A549 (cell line): ENCODE measurements at regions not wholly inside any gene's neighbourhood (a gene's known extent, or its start where the extent isn't known, plus 50 kb on each side); places are given as distances from the start of the nearest gene placed in this dataset.

Experiments used
- ATAC-seq, 2 experiments: fragments of 200-7000 bp in 1 of 2; fragments of >200 bp in 1 of 2; cut with Nextera tagmentation in 1 of 2; cut with Tn5 transposase in 1 of 2; 3 replicates each; pipeline versions ENCODE4 v1.8.0 to v1.9.1; 2018 to 2020; ENCODE audit warnings: mild to moderate bottlenecking in 1 of 2, moderate library complexity in 1 of 2
- CTCF ChIA-PET: fragments of 300-600 bp; sonication (Branson Sonifier 250); formaldehyde crosslinking; extraction: SDS; loops from one replicate; lab custom pipeline; 2021; ENCODE audit warnings: antibody characterized with exemption, inconsistent platforms; lab: Yijun Ruan, JAX
- POLR2A ChIA-PET: fragments of 350-600 bp; formaldehyde crosslinking; extraction: SDS; loops from one replicate; lab custom pipeline; 2021; ENCODE audit warnings: antibody characterized with exemption, inconsistent platforms; lab: Yijun Ruan, JAX
- DNase-seq, 2 experiments: peaks; one replicate each; pipeline versions ENCODE4 v3.0.0 to v3.0.0-alpha.2; 2011 to 2016; ENCODE audit warnings: low read depth in 1 of 2, low spot score in 1 of 2
- FAIRE-seq: peaks from 2 replicates; lab custom pipeline; 2011; peaks lifted over from hg19 to GRCh38; lab: Jason Lieb, UNC
- H3K27ac ChIP-seq, 2 experiments: fragments of >200 bp; sonication (Bioruptor Twin); formaldehyde crosslinking; 3 replicates each; pipeline ENCODE4 v1.5.1; 2016 to 2017
- H3K4me1 ChIP-seq: fragments of >200 bp; sonication (Bioruptor Twin); formaldehyde crosslinking; 3 replicates; pipeline ENCODE4 v1.6.1; 2016
- H3K4me2 ChIP-seq: fragments of >200 bp; sonication (Bioruptor Twin); formaldehyde crosslinking; 3 replicates; pipeline ENCODE4 v1.6.1; 2016
- H3K4me3 ChIP-seq: fragments of >200 bp; sonication (Bioruptor Twin); formaldehyde crosslinking; 3 replicates; pipeline ENCODE4 v1.5.1; 2016
- H3K9me3 ChIP-seq: fragments of >200 bp; sonication (Bioruptor Twin); formaldehyde crosslinking; 3 replicates; pipeline ENCODE4 v1.6.1; 2016
- BCL3 ChIP-seq: fragments of >200 bp; sonication (Bioruptor Twin); formaldehyde crosslinking; IDR thresholded peaks from 3 replicates; pipeline ENCODE4 v1.6.1; 2016
- BHLHE40 ChIP-seq: IDR thresholded peaks from 2 replicates; pipeline ENCODE4 v1.6.1; 2012; ENCODE audit warnings: low read depth, low read length, inconsistent platforms
- CEBPB ChIP-seq, 2 experiments: fragments of >200 bp in 1 of 2; sonication (Bioruptor Twin) in 1 of 2; formaldehyde crosslinking in 1 of 2; IDR thresholded peaks; 2 replicates each; pipeline ENCODE4 v1.6.1; 2012 to 2016
- CHD2 ChIP-seq: fragments of 150-350 bp; IDR thresholded peaks from 2 replicates; pipeline ENCODE4 v1.6.1; 2014; ENCODE audit warnings: low read length; ENCODE audit not compliant: partially characterized antibody
- ELK1 ChIP-seq: fragments of 150-350 bp; IDR thresholded peaks from 2 replicates; pipeline ENCODE4 v1.6.1; 2014; ENCODE audit warnings: low read depth, mild to moderate bottlenecking, low read length
- HES2 ChIP-seq: fragments of >200 bp; sonication (Bioruptor Twin); formaldehyde crosslinking; IDR thresholded peaks from 2 replicates; pipeline ENCODE4 v1.6.1; 2016
- HMGXB4 ChIP-seq: fragments of 250-450 bp; sonication (Bioruptor Pico); IDR thresholded peaks from 2 replicates; pipeline ENCODE4 v1.5.0; 2021; ENCODE audit warnings: mild to moderate bottlenecking, moderate library complexity, borderline replicate concordance
- HOXB13 ChIP-seq: fragments of 250-450 bp; sonication (Bioruptor Pico); IDR thresholded peaks from 2 replicates; pipeline ENCODE4 v1.5.0; 2020; ENCODE audit warnings: low read depth, mild to moderate bottlenecking, moderate library complexity
- NR3C1 ChIP-seq: fragments of >200 bp; sonication (Bioruptor Twin); formaldehyde crosslinking; IDR thresholded peaks from 3 replicates; pipeline ENCODE4 v1.6.1; 2017
- POLR2A ChIP-seq: IDR thresholded peaks from 2 replicates; pipeline ENCODE4 v1.6.1; 2012; ENCODE audit warnings: mild to moderate bottlenecking, low read length
- REST ChIP-seq: fragments of 200-600 bp; sonication (generic); IDR thresholded peaks from 2 replicates; pipeline ENCODE4 v1.6.1; 2016; ENCODE audit warnings: antibody characterized with exemption, mild to moderate bottlenecking, moderate library complexity
- SMC3 ChIP-seq: fragments of >200 bp; sonication (Bioruptor Twin); formaldehyde crosslinking; IDR thresholded peaks from 3 replicates; pipeline ENCODE4 v1.6.1; 2018; ENCODE audit warnings: inconsistent platforms
- TFCP2L1 ChIP-seq: fragments of 250-450 bp; sonication (Bioruptor Pico); IDR thresholded peaks from 2 replicates; pipeline ENCODE4 v1.5.0; 2021; ENCODE audit warnings: mild to moderate bottlenecking
- ZC3H11A ChIP-seq: fragments of 450-650 bp; IDR thresholded peaks from 2 replicates; pipeline ENCODE4 v1.6.1; 2014; ENCODE audit warnings: antibody characterized with exemption, mild to moderate bottlenecking
- ZSCAN20 ChIP-seq: fragments of 250-450 bp; sonication (Bioruptor Pico); IDR thresholded peaks from 2 replicates; pipeline ENCODE4 v1.8.0; 2022; ENCODE audit warnings: mild to moderate bottlenecking, moderate library complexity
- WGBS: methylation state at CpG from one replicate; pipeline ENCODE4 v1.1.6; 2017; ENCODE audit errors: missing lambda C conversion rate; 5-methylcytosine and 5-hydroxymethylcytosine counted together

GRCh38 chr6:140388192-140388802 lies 1013.8 kb upstream of the CITED2 start:
- FAIRE-seq (no peak), ATAC-seq (no peak), DNase-seq (peak in 1 of 2 experiments; percentile 14)
- Histone ChIP-seq H3K4me1 (0 out of 3 replicates have a peak, but pooled peaks cover 3% of the 10 kb centered on the region), H3K27ac (no peak overlapping the region), H3K4me3 (no peak overlapping the region), H3K9me3 (peaks cover 5% of the 10 kb centered on the region; the same call in 2 of the 3 replicates), H3K4me2 (peak overlapping the region; percentile 1; the same call in 1 of the 3 replicates)
- TF ChIP-seq ELK1 (no peak), CHD2 (no peak), BHLHE40 (no peak), SMC3 (no peak), HMGXB4 (CRISPR knock-in tag) (no peak), CEBPB (IDR thresholded peaks at IDR 0.05) (no peak)
- POLR2A ChIA-PET: no interaction called here
- WGBS: 11% methylated on average over 2 of the region's 2 CpGs
- CTCF ChIA-PET: interaction anchor here (0.7 kb wide), 1 partner anchor 75 kb away, joined by 3 read pairs; no protein-coding TSS in a partner anchor

- peaks cover 6% of the 10 kb centered on the region; the same call in 1 of the 3 replicates for H3K4me1 ChIP-seq
- no peak for ATAC-seq
- no peak for FAIRE-seq
- no peak overlapping the region for H3K27ac ChIP-seq
- no peak for TF ChIP-seq ZSCAN20 (CRISPR knock-in tag)
- no peak for TF ChIP-seq TFCP2L1 (CRISPR knock-in tag)
- TF ChIP-seq POLR2A: no peak
- TF ChIP-seq BCL3: no peak
- TF ChIP-seq ZC3H11A: no peak
- no peak for TF ChIP-seq CHD2
- TF ChIP-seq NR3C1: no peak
- TF ChIP-seq REST: no peak
- TF ChIP-seq HES2: no peak
- TF ChIP-seq HOXB13 (CRISPR knock-in tag): no peak
- ChIA-PET POLR2A (no interaction called here), CTCF (no interaction called here)
- H3K4me2 ChIP-seq: no peak overlapping the region
- no peak overlapping the region for H3K4me3 ChIP-seq
- H3K9me3 ChIP-seq: peaks cover 5% of the 10 kb centered on the region; the same call in 2 of the 3 replicates
- DNase-seq: no peak
- WGBS: 76% methylated on average over 3 of the region's 3 CpGs
Measured at GRCh38 chr6:140385679-140386078, 1011.2 kb upstream of the CITED2 start.
